GM12878 (cell line): ENCODE measurements at regions not wholly inside any gene's neighbourhood (a gene's known extent, or its start where the extent isn't known, plus 50 kb on each side); places are given as distances from the start of the nearest gene placed in this dataset.

Source experiments
- ATAC-seq: fragments of 200-7000 bp; cut with Tn5 transposase; 3 replicates; pipeline ENCODE4 v1.9.1; 2020; ENCODE audit warnings: mild to moderate bottlenecking, moderate library complexity
- BruUV-seq: library from RNA; stranded (reverse); fragments of 400-500 nt; replicated peaks from 2 replicates; lab custom pipeline; 2021; lab: Mats Ljungman, UMichigan
- CTCF ChIA-PET: fragments of 300-600 bp; sonication (Branson Sonifier 250); formaldehyde crosslinking; extraction: SDS; loops from one replicate; lab custom pipeline; 2021; ENCODE audit warnings: inconsistent platforms; lab: Yijun Ruan, JAX
- POLR2A ChIA-PET: fragments of 350-600 bp; formaldehyde crosslinking; extraction: SDS; loops from one replicate; lab custom pipeline; 2021; ENCODE audit warnings: inconsistent platforms; lab: Charles Lee
- RAD21 ChIA-PET: fragments of 300-600 bp; sonication (Branson Sonifier 250); formaldehyde crosslinking; loops from one replicate; lab custom pipeline; 2023; ENCODE audit warnings: antibody characterized with exemption; ENCODE audit not compliant: unreplicated experiment; lab: Charles Lee
- SMC1A ChIA-PET: fragments of 300-600 bp; sonication (Branson Sonifier 250); formaldehyde crosslinking; loops from one replicate; lab custom pipeline; 2023; ENCODE audit not compliant: unreplicated experiment, uncharacterized antibody; lab: Charles Lee
- DNase-seq: peaks from one replicate; pipeline ENCODE4 v3.0.0-alpha.2; 2011; ENCODE audit warnings: low read depth, low spot score
- FAIRE-seq: peaks from 3 replicates; lab custom pipeline; 2011; peaks lifted over from hg19 to GRCh38; lab: Jason Lieb, UNC
- H2AFZ ChIP-seq: 2 replicates; pipeline ENCODE4 v1.6.0; 2011; ENCODE audit warnings: low read depth, low read length, control low read depth; ENCODE audit not compliant: control insufficient read depth
- H3K27ac ChIP-seq: 2 replicates; pipeline ENCODE4 v1.5.1; 2011; ENCODE audit warnings: control low read depth; ENCODE audit not compliant: control insufficient read depth, insufficient read depth
- H3K27me3 ChIP-seq, 2 experiments: replicated peaks in 1 of 2; 2 replicates each; pipeline versions ENCODE4 v1.6.0 to v1.6.1; 2011; ENCODE audit warnings: low read length in 1 of 2; ENCODE audit not compliant: control insufficient read depth in 2 of 2, insufficient read depth in 2 of 2
- H3K36me3 ChIP-seq, 2 experiments: 2 replicates each; pipeline ENCODE4 v1.5.1; 2011; ENCODE audit warnings: low read length in 1 of 2; ENCODE audit not compliant: control insufficient read depth in 2 of 2, insufficient read depth in 2 of 2
- H3K4me1 ChIP-seq: 2 replicates; pipeline ENCODE4 v1.6.1; 2011; ENCODE audit warnings: mild to moderate bottlenecking, low read length, moderate library complexity, mixed read lengths; ENCODE audit not compliant: control insufficient read depth, insufficient read depth
- H3K4me2 ChIP-seq: 2 replicates; pipeline ENCODE4 v1.6.0; 2011; ENCODE audit warnings: control low read depth; ENCODE audit not compliant: control insufficient read depth, insufficient read depth
- H3K4me3 ChIP-seq: fragments of 200-600 bp; sonication (generic); 2 replicates; pipeline ENCODE4 v1.5.1; 2016
- H3K79me2 ChIP-seq: 2 replicates; pipeline ENCODE4 v1.6.0; 2011; ENCODE audit warnings: low read length; ENCODE audit not compliant: control insufficient read depth, insufficient read depth
- H3K9ac ChIP-seq: 2 replicates; pipeline ENCODE4 v1.8.0; 2011; ENCODE audit warnings: low read length, control low read depth, mixed read lengths; ENCODE audit not compliant: control insufficient read depth, insufficient read depth
- H3K9me3 ChIP-seq: replicated peaks from 3 replicates; pipeline ENCODE4 v1.5.1; 2011; ENCODE audit warnings: mild to moderate bottlenecking, low read length; ENCODE audit not compliant: control insufficient read depth, insufficient read depth
- H4K20me1 ChIP-seq: 2 replicates; pipeline ENCODE4 v1.6.0; 2011; ENCODE audit not compliant: control insufficient read depth, insufficient read depth
- BACH1 ChIP-seq: fragments of 450-650 bp; IDR thresholded peaks from 2 replicates; pipeline ENCODE4 v1.6.1; 2017; ENCODE audit warnings: mild to moderate bottlenecking, borderline replicate concordance
- NRF1 ChIP-seq: conservative IDR thresholded peaks from 2 replicates; pipeline ENCODE4 v1.6.1; 2011; ENCODE audit warnings: mild to moderate bottlenecking, low read depth, low read length, improper control_type of control experiment
- TAF1 ChIP-seq: IDR thresholded peaks from 2 replicates; pipeline ENCODE4 v1.6.1; 2011; ENCODE audit warnings: mild to moderate bottlenecking, low read depth, low read length, borderline replicate concordance
- TBL1XR1 ChIP-seq: IDR thresholded peaks from 2 replicates; pipeline ENCODE4 v1.6.1; 2012; ENCODE audit warnings: low read depth, low read length, improper control_type of control experiment
- ZBED1 ChIP-seq: IDR thresholded peaks from 2 replicates; pipeline ENCODE4 v1.6.1; 2016; ENCODE audit warnings: borderline replicate concordance
- ZZZ3 ChIP-seq: IDR thresholded peaks from 2 replicates; pipeline ENCODE4 v1.6.1; 2011; ENCODE audit warnings: low read depth; ENCODE audit not compliant: control insufficient read depth, insufficient read length
- WGBS: methylation state at CpG from one replicate; pipeline ENCODE4 v1.1.6; 2016; ENCODE audit warnings: low lambda C conversion rate; ENCODE audit not compliant: insufficient replicate concordance, insufficient coverage; ENCODE audit errors: missing lambda C conversion rate; 5-methylcytosine and 5-hydroxymethylcytosine counted together
- in situ Hi-C: fragments of 300-500 bp; cut with MboI; formaldehyde crosslinking; loops from 9 replicates; pipeline ENCODE4 v1.14.3; 2018; ENCODE audit warnings: mixed read lengths
- intact Hi-C: fragments of 100-400 bp; cut with micrococcal nuclease; formaldehyde crosslinking; loops from one replicate; pipeline ENCODE4 v1.14.2; 2022; ENCODE audit not compliant: unreplicated experiment
- TF ChIP-seq, protein P1 (sequence below): fragments of 450-650 bp; formaldehyde crosslinking; IDR thresholded peaks from 2 replicates; pipeline ENCODE4 v1.4.0; 2022; ENCODE audit warnings: mild to moderate bottlenecking, moderate library complexity
- TF ChIP-seq, protein P2 (sequence below): fragments of 450-650 bp; formaldehyde crosslinking; IDR thresholded peaks from 2 replicates; pipeline ENCODE4 v1.5.0; 2022; ENCODE audit warnings: mild to moderate bottlenecking, missing genetic modification characterization

DNA sequence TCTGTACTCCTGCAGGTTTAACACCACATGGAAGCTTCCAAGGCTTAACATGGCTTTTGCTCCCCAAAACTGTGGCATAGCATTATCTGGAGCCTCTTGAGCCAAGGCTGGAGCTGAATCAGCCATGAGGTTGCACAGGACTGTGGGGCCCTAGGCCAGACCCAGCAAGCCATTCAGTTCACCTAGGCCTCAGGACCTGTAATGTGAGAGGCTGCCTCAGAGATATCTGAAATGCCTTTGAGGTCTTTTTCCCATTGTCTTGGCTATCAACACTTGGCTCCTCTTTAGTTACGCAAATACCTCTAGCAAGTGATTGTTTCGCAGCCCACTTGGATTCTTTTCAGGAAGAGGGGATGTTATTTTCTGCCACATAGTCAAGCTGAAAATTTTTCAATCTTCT is 72.0 kb downstream of the VPREB1 start:
- RAD21 ChIA-PET = no interaction called here
- Histone ChIP-seq H3K9me3 (no peaks in the 10 kb centered on the region), H3K79me2 (no peaks in the 10 kb centered on the region), H3K4me2 (no peak overlapping the region), H3K36me3 (no peaks in the 10 kb centered on the region; a peak in 2 of 4 replicates), H3K4me3 (no peak overlapping the region), H2AFZ (no peak overlapping the region), H4K20me1 (no peaks in the 10 kb centered on the region), H3K27me3 (no peaks in the 10 kb centered on the region), H3K9ac (no peak overlapping the region), H3K4me1 (no peaks in the 10 kb centered on the region), H3K27ac (no peak overlapping the region)
- DNase-seq = no peak
- 91% methylated on average over 2 of the region's 2 CpGs for WGBS
- CTCF ChIA-PET = no interaction called here
- intact Hi-C loops (no loop called here), in situ Hi-C loops (no loop called here)
- SMC1A ChIA-PET = no interaction called here
- POLR2A ChIA-PET = interaction anchor here (0.6 kb wide), 1 partner anchor 15 kb away, joined by 3 read pairs; no protein-coding TSS in a partner anchor
- no peak for FAIRE-seq
- no peak for TF ChIP-seq ZZZ3
- no peak for TF ChIP-seq TBL1XR1
- TF ChIP-seq, protein P1, sequence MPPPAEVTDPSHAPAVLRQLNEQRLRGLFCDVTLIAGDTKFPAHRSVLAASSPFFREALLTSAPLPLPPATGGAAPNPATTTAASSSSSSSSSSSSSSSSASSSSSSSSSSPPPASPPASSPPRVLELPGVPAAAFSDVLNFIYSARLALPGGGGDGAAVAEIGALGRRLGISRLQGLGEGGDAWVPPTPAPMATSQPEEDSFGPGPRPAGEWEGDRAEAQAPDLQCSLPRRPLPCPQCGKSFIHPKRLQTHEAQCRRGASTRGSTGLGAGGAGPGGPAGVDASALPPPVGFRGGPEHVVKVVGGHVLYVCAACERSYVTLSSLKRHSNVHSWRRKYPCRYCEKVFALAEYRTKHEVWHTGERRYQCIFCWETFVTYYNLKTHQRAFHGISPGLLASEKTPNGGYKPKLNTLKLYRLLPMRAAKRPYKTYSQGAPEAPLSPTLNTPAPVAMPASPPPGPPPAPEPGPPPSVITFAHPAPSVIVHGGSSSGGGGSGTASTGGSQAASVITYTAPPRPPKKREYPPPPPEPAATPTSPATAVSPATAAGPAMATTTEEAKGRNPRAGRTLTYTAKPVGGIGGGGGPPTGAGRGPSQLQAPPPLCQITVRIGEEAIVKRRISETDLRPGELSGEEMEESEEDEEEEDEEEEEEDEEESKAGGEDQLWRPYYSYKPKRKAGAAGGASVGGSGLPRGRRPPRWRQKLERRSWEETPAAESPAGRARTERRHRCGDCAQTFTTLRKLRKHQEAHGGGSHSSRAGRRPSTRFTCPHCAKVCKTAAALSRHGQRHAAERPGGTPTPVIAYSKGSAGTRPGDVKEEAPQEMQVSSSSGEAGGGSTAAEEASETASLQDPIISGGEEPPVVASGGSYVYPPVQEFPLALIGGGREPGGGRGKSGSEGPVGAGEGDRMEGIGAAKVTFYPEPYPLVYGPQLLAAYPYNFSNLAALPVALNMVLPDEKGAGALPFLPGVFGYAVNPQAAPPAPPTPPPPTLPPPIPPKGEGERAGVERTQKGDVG (CRISPR knock-in tag) = no peak
- TF ChIP-seq BACH1 = no peak
- TF ChIP-seq, protein P2, sequence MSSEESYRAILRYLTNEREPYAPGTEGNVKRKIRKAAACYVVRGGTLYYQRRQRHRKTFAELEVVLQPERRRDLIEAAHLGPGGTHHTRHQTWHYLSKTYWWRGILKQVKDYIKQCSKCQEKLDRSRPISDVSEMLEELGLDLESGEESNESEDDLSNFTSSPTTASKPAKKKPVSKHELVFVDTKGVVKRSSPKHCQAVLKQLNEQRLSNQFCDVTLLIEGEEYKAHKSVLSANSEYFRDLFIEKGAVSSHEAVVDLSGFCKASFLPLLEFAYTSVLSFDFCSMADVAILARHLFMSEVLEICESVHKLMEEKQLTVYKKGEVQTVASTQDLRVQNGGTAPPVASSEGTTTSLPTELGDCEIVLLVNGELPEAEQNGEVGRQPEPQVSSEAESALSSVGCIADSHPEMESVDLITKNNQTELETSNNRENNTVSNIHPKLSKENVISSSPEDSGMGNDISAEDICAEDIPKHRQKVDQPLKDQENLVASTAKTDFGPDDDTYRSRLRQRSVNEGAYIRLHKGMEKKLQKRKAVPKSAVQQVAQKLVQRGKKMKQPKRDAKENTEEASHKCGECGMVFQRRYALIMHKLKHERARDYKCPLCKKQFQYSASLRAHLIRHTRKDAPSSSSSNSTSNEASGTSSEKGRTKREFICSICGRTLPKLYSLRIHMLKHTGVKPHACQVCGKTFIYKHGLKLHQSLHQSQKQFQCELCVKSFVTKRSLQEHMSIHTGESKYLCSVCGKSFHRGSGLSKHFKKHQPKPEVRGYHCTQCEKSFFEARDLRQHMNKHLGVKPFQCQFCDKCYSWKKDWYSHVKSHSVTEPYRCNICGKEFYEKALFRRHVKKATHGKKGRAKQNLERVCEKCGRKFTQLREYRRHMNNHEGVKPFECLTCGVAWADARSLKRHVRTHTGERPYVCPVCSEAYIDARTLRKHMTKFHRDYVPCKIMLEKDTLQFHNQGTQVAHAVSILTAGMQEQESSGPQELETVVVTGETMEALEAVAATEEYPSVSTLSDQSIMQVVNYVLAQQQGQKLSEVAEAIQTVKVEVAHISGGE (CRISPR knock-in tag) = no peak
- no peak for TF ChIP-seq TAF1
- no peak for TF ChIP-seq ZBED1
- TF ChIP-seq NRF1 = no peak
- no peak for ATAC-seq
- BruUV-seq = no TSS peak
